Urothelium cell line (cell line): ENCODE measurements at regions not wholly inside any gene's neighbourhood (a gene's known extent, or its start where the extent isn't known, plus 50 kb on each side); places are given as distances from the start of the nearest gene placed in this dataset.

Experiments used
- DNase-seq: peaks from one replicate; pipeline ENCODE4 v3.0.0; 2011; ENCODE audit warnings: low spot score, mixed read lengths
- FAIRE-seq: peaks from 2 replicates; lab custom pipeline; 2011; peaks lifted over from hg19 to GRCh38; lab: Jason Lieb, UNC

GRCh38 chr19:5392486-5392885, 51.9 kb upstream of the PTPRS start:
- FAIRE-seq (no peak), DNase-seq (no peak)

GRCh38 chr19:5393088-5393487, 52.5 kb upstream of the PTPRS start:
- FAIRE-seq (no peak), DNase-seq (no peak)

GRCh38 chr19:5394551-5395505, 54.2 kb upstream of the PTPRS start:
- DNase-seq (no peak), FAIRE-seq (no peak)

GRCh38 chr19:5395556-5395955, 54.9 kb upstream of the PTPRS start:
- FAIRE-seq, result no peak

GRCh38 chr19:5396096-5396939, 55.7 kb upstream of the PTPRS start:
- DNase-seq (no peak), FAIRE-seq (no peak)

More at GRCh38 chr19:5395556-5395955, 54.9 kb upstream of the PTPRS start:
- DNase-seq, result peak; percentile 31

- no peak for DNase-seq
- FAIRE-seq, result no peak
Measured at GRCh38 chr19:5396963-5397362, 56.4 kb upstream of the PTPRS start.

GRCh38 chr19:5397804-5398692, 57.2 kb upstream of the ZNRF4 start:
- DNase-seq, result peak; percentile 56
- FAIRE-seq, result no peak

GRCh38 chr19:5398693-5399057, 56.5 kb upstream of the ZNRF4 start:
- no peak for FAIRE-seq
- no peak for DNase-seq

GRCh38 chr19:5403968-5404640, 51.1 kb upstream of the ZNRF4 start:
- DNase-seq (peak; percentile 82), FAIRE-seq (no peak)
